Ishikawa (cell line): ENCODE measurements at regions not wholly inside any gene's neighbourhood (a gene's known extent, or its start where the extent isn't known, plus 50 kb on each side); places are given as distances from the start of the nearest gene placed in this dataset.

ENCODE experiments used
- CEBPB ChIP-seq: IDR thresholded peaks from 2 replicates; pipeline ENCODE4 v1.6.1; 2012
- EGR1 ChIP-seq: IDR thresholded peaks from 2 replicates; pipeline ENCODE4 v1.6.1; 2012
- EP300 ChIP-seq: IDR thresholded peaks from 2 replicates; pipeline ENCODE4 v1.6.1; 2012; ENCODE audit warnings: borderline replicate concordance
- TF ChIP-seq, protein P1 (sequence below): IDR thresholded peaks from 2 replicates; pipeline ENCODE4 v1.6.1; 2012; ENCODE audit warnings: low read depth, mild to moderate bottlenecking

DNA sequence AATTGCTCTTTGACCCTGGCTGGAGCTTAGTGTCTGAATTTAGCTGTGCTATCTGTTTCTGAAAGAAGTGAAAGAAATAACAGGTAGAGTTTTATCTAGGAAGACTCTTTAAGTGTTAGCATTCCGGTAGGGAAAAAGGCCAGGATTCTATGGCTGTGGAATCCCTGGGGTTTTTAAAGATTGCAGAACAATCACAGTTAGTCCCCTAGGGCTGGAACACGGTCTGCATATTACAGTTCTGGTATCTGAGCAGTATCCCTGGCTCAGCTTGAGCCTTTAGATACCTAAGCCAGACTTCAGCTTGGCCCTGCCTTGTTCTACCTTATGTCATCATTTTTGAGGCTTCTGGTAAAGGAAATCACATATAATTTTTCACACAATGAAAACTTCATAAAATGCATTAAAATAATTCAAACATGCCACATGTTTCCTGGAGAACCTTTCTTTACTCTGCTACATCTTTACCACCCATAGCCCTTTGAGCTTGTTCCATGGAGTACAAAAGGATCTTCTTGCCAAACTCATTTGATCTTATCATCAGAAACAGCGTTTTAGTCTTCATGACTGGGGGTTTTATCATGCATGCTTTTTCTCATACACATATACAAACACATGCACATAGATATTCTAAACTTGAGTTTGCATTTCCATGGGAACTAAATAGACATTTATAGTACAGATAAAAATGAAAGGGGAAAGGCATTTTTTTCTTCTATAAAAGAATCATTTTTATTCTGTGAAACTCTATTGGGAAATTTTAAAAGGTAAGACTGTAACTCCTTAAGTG is 410.8 kb downstream of the CETN3 start:
- TF ChIP-seq CEBPB = no peak
- no peak for TF ChIP-seq EGR1
- TF ChIP-seq, protein P1, sequence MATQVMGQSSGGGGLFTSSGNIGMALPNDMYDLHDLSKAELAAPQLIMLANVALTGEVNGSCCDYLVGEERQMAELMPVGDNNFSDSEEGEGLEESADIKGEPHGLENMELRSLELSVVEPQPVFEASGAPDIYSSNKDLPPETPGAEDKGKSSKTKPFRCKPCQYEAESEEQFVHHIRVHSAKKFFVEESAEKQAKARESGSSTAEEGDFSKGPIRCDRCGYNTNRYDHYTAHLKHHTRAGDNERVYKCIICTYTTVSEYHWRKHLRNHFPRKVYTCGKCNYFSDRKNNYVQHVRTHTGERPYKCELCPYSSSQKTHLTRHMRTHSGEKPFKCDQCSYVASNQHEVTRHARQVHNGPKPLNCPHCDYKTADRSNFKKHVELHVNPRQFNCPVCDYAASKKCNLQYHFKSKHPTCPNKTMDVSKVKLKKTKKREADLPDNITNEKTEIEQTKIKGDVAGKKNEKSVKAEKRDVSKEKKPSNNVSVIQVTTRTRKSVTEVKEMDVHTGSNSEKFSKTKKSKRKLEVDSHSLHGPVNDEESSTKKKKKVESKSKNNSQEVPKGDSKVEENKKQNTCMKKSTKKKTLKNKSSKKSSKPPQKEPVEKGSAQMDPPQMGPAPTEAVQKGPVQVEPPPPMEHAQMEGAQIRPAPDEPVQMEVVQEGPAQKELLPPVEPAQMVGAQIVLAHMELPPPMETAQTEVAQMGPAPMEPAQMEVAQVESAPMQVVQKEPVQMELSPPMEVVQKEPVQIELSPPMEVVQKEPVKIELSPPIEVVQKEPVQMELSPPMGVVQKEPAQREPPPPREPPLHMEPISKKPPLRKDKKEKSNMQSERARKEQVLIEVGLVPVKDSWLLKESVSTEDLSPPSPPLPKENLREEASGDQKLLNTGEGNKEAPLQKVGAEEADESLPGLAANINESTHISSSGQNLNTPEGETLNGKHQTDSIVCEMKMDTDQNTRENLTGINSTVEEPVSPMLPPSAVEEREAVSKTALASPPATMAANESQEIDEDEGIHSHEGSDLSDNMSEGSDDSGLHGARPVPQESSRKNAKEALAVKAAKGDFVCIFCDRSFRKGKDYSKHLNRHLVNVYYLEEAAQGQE = no peak
- no peak for TF ChIP-seq EP300
